ENCODE measurements at regions not wholly inside any gene's neighbourhood (a gene's known extent, or its start where the extent isn't known, plus 50 kb on each side); places are given as distances from the start of the nearest gene placed in this dataset.
A peak's percentile ranks its signal among the peaks of the same experiment; 100 is the strongest.

- TF ChIP-seq, protein P1, sequence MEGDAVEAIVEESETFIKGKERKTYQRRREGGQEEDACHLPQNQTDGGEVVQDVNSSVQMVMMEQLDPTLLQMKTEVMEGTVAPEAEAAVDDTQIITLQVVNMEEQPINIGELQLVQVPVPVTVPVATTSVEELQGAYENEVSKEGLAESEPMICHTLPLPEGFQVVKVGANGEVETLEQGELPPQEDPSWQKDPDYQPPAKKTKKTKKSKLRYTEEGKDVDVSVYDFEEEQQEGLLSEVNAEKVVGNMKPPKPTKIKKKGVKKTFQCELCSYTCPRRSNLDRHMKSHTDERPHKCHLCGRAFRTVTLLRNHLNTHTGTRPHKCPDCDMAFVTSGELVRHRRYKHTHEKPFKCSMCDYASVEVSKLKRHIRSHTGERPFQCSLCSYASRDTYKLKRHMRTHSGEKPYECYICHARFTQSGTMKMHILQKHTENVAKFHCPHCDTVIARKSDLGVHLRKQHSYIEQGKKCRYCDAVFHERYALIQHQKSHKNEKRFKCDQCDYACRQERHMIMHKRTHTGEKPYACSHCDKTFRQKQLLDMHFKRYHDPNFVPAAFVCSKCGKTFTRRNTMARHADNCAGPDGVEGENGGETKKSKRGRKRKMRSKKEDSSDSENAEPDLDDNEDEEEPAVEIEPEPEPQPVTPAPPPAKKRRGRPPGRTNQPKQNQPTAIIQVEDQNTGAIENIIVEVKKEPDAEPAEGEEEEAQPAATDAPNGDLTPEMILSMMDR (IDR thresholded peaks at IDR 0.05) = no peak
- H3K4me3 ChIP-seq = peak overlapping the region; percentile 55
- H3K27ac ChIP-seq = peak overlapping the region; percentile 90 to 96
- DNase-seq (ENCODE audit: low spot score) = no peak
These were observed 86.4 kb upstream of the ALDH1L1 start for GRCh38 chr3:126266850-126267168.

GRCh38 chr3:126266291-126266840, 86.0 kb upstream of the ALDH1L1 start:
- DNase-seq (ENCODE audit: low spot score) = peak; percentile 97
- H3K27ac ChIP-seq = peak overlapping the region; percentile 90 to 96
- peak overlapping the region; percentile 55 for H3K4me3 ChIP-seq
- TF ChIP-seq, protein P1 (IDR thresholded peaks at IDR 0.05) = no peak

- H3K27ac ChIP-seq = peak overlapping the region; percentile 21 to 90
These were observed 84.6 kb upstream of the ALDH1L1 start for GRCh38 chr3:126264952-126265351.

DNA sequence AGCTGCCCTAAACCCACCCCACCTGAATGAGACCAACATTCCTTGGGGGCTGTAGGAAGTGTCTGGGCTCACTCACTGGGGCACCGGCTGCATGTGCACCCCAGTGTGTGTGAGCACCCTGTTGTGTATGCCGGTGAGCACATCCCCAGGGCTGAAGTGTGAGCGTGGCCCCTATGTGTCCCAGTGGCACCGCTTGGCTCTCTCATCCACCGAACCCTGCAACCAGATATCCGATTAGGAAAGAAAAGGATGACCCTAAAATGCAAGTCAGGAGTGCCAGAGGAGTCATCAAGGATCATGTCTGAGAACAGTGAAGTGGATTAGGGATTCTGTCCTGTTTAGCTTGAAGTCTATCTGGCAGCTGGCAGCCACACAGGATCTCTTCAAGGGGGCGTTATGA, 84.0 kb upstream of the ALDH1L1 start:
- peak overlapping the region in 1 of 2 donors; percentile 21 for H3K27ac ChIP-seq
- no peak overlapping the region for H3K4me3 ChIP-seq
- no peak for DNase-seq (ENCODE audit: low spot score)
- TF ChIP-seq, protein P1 (IDR thresholded peaks at IDR 0.05) = no peak

More at GRCh38 chr3:126264952-126265351, 84.6 kb upstream of the ALDH1L1 start:
- TF ChIP-seq, protein P1 (IDR thresholded peaks at IDR 0.05) = no peak
- H3K4me3 ChIP-seq = no peak overlapping the region
- DNase-seq (ENCODE audit: low spot score) = no peak

GRCh38 chr3:126263971-126264370, 83.6 kb upstream of the ALDH1L1 start:
- DNase-seq (ENCODE audit: low spot score) = no peak
- Histone ChIP-seq H3K4me3 (no peak overlapping the region), H3K27ac (peak overlapping the region in 1 of 2 donors; percentile 21)
- TF ChIP-seq, protein P1 (IDR thresholded peaks at IDR 0.05) = no peak

GRCh38 chr3:126263539-126263938, 83.2 kb upstream of the ALDH1L1 start:
- no peak for DNase-seq (ENCODE audit: low spot score)
- Histone ChIP-seq H3K4me3 (no peak overlapping the region), H3K27ac (no peak overlapping the region)
- TF ChIP-seq, protein P1 (IDR thresholded peaks at IDR 0.05) = no peak

DNA sequence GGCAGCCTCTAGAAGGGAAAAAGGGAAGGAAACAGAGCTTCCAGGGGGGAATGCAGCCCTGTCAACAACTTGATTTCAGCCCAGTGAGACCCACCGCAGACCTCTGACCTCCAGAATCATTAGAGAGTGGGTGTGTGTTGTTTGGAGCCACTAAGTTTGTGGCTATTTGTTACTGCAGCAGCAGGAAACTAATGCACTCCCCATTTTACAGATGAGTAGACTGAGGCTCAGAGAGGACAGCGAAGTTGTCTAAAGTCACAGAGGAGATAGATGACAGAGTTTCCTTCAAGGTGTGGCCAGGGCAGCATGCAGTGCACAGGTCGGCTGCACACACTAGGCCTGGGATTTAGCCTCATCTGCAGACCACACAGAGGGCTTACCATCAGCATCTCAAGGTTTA, 81.8 kb upstream of the ALDH1L1 start:
- DNase-seq (ENCODE audit: low spot score) = no peak
- TF ChIP-seq, protein P1 (IDR thresholded peaks at IDR 0.05) = no peak
- H3K27ac ChIP-seq = no peak overlapping the region
- no peak overlapping the region for H3K4me3 ChIP-seq
